ENCODE measurements at regions not wholly inside any gene's neighbourhood (a gene's known extent, or its start where the extent isn't known, plus 50 kb on each side); places are given as distances from the start of the nearest gene placed in this dataset.
"Not testable (repeated sequence)": the region's sequence is repeated elsewhere in the genome, so short reads cannot be mapped to it uniquely, and the experiment has no call there.

DNA sequence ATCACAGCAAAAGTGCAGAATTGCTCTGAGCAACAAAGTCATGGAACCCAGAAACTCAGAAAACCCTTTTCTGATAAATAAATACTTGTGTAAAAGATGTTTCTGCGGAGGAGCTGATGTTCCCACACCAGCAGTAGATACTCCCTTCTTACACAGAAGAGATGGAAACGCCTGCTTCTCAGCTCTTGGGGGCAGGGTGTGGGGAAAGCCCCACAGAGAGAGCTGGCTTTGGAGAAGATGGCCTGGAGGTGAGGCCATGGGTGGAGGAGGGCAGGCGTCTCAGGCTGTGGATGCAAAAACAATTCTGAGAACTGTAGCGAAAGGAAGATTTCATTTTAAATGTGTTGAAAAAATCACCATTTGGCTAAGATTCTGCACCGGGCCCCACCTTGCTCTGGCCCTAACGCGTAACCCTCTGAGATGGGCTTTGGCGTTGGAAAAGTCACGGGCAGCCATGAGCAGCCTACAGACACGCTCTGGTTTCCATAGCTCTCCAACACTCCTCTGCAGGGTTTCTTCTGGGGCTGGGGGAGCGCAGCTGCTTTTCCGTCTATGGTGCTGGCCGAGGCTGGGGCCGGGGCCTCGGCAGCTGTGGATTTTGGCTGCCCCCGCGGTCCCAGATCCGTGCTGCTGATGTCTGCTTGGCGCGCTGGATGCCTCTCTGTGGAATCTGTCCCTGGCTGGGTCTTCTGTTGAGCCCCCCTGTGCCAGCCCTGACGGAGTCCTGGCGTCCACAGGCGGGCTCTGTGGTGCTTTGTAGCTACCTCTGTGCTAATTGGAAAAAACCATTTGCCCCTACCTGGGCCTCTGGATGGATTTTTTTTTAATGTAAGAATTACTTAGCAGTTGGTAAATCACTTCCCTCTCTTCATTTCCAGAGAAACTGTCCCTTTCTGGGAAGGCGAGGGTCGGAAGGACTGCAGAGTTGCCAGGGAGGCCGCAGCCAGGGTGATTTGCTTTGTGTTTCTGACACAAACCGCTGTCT, 200.9 kb downstream of the BANP start:
- H3K9me3 Mint-ChIP-seq; H3K14ac ChIP-seq (ENCODE audit: insufficient read depth, low read length); H3K4ac ChIP-seq (ENCODE audit: low read depth, low read length); H4K8ac ChIP-seq (replicated peaks; ENCODE audit: insufficient read length, low read depth, low read length); H3K9ac ChIP-seq (ENCODE audit: extremely low read depth, insufficient read length, low read length); H3K9me3 ChIP-seq (ENCODE audit: control insufficient read depth, low read depth, low read length); H3T11ph ChIP-seq (ENCODE audit: low read length); H3K79me1 ChIP-seq (ENCODE audit: insufficient read depth, low read depth, low read length, poor library complexity, severe bottlenecking); H3K27me3 ChIP-seq (ENCODE audit: insufficient read depth, low read length); H3K23me2 ChIP-seq (ENCODE audit: insufficient read length, low read depth, low read length, poor library complexity, severe bottlenecking); H4K20me1 ChIP-seq (ENCODE audit: control insufficient read depth, insufficient read depth, insufficient read length); H3K23ac ChIP-seq (ENCODE audit: insufficient read length, low read depth, low read length); H3K4me2 ChIP-seq (ENCODE audit: insufficient read depth, insufficient read length, low read length); H3K79me2 ChIP-seq (ENCODE audit: insufficient read depth, low read length); H3K4me3 Mint-ChIP-seq; H3K56ac ChIP-seq (ENCODE audit: insufficient read length, low read depth, low read length); H4K91ac ChIP-seq (ENCODE audit: insufficient read length, low read depth, low read length); H2AK5ac ChIP-seq (ENCODE audit: insufficient read length, low read length); DNase-seq; H4K5ac ChIP-seq (ENCODE audit: insufficient read length, low read depth, low read length); H2AFZ ChIP-seq (ENCODE audit: low read length); H2BK15ac ChIP-seq (ENCODE audit: low read depth, low read length); H3K27me3 Mint-ChIP-seq (ENCODE audit: low read depth); H3K18ac ChIP-seq (ENCODE audit: insufficient read length, low read depth, low read length); H2BK12ac ChIP-seq (ENCODE audit: insufficient read length, low read depth, low read length); H2BK20ac ChIP-seq (ENCODE audit: low read depth, low read length, poor library complexity, severe bottlenecking); H3K27ac ChIP-seq (ENCODE audit: insufficient read length, low read depth, low read length); H2BK5ac ChIP-seq (ENCODE audit: insufficient read length, low read length); H3K36me3 Mint-ChIP-seq (ENCODE audit: insufficient read depth in 1 of 3, low read depth in 3 of 3); H3K4me1 Mint-ChIP-seq; H2BK120ac ChIP-seq (ENCODE audit: low read depth, low read length, poor library complexity, severe bottlenecking); H3K4me1 ChIP-seq (ENCODE audit: insufficient read depth, low read length): not testable (repeated sequence)
- no CpG with 5 or more reads among the region's 27 CpGs for WGBS (ENCODE audit: extremely low coverage, insufficient read length, low lambda C conversion rate)
- peak overlapping the region in 1 of 3 experiments; percentile 47; a peak in 1 of 7 replicates for H3K27ac Mint-ChIP-seq

- not testable (repeated sequence) for H3K9me3 ChIP-seq (ENCODE audit: control insufficient read depth, low read depth, low read length); H3K27me3 Mint-ChIP-seq (ENCODE audit: low read depth); H4K91ac ChIP-seq (ENCODE audit: insufficient read length, low read depth, low read length); H3K4ac ChIP-seq (ENCODE audit: low read depth, low read length); H4K20me1 ChIP-seq (ENCODE audit: control insufficient read depth, insufficient read depth, insufficient read length); H4K8ac ChIP-seq (replicated peaks; ENCODE audit: insufficient read length, low read depth, low read length); H3K56ac ChIP-seq (ENCODE audit: insufficient read length, low read depth, low read length); H3K79me2 ChIP-seq (ENCODE audit: insufficient read depth, low read length); H2BK120ac ChIP-seq (ENCODE audit: low read depth, low read length, poor library complexity, severe bottlenecking); H3K23ac ChIP-seq (ENCODE audit: insufficient read length, low read depth, low read length); H3K36me3 Mint-ChIP-seq (ENCODE audit: insufficient read depth in 1 of 3, low read depth in 3 of 3); H4K5ac ChIP-seq (ENCODE audit: insufficient read length, low read depth, low read length); H3K14ac ChIP-seq (ENCODE audit: insufficient read depth, low read length); DNase-seq; H3K4me3 Mint-ChIP-seq; H2AFZ ChIP-seq (ENCODE audit: low read length); H3K18ac ChIP-seq (ENCODE audit: insufficient read length, low read depth, low read length); H3K27me3 ChIP-seq (ENCODE audit: insufficient read depth, low read length); H3K4me1 ChIP-seq (ENCODE audit: insufficient read depth, low read length); H3T11ph ChIP-seq (ENCODE audit: low read length); H2BK15ac ChIP-seq (ENCODE audit: low read depth, low read length); H3K79me1 ChIP-seq (ENCODE audit: insufficient read depth, low read depth, low read length, poor library complexity, severe bottlenecking); H3K9me3 Mint-ChIP-seq; H3K23me2 ChIP-seq (ENCODE audit: insufficient read length, low read depth, low read length, poor library complexity, severe bottlenecking); H2AK5ac ChIP-seq (ENCODE audit: insufficient read length, low read length); H2BK20ac ChIP-seq (ENCODE audit: low read depth, low read length, poor library complexity, severe bottlenecking); H3K27ac Mint-ChIP-seq; H3K4me1 Mint-ChIP-seq; H3K27ac ChIP-seq (ENCODE audit: insufficient read length, low read depth, low read length); H2BK5ac ChIP-seq (ENCODE audit: insufficient read length, low read length); H2BK12ac ChIP-seq (ENCODE audit: insufficient read length, low read depth, low read length); H3K4me2 ChIP-seq (ENCODE audit: insufficient read depth, insufficient read length, low read length); H3K9ac ChIP-seq (ENCODE audit: extremely low read depth, insufficient read length, low read length)
- WGBS (ENCODE audit: extremely low coverage, insufficient read length, low lambda C conversion rate): no CpG with 5 or more reads among the region's 20 CpGs
These were observed 201.6 kb downstream of the BANP start for GRCh38 chr16:88152879-88153278.

Measured in H9 (cell line).